Upper lobe of left lung (tissue), 4 donors: ENCODE measurements at regions not wholly inside any gene's neighbourhood (a gene's known extent, or its start where the extent isn't known, plus 50 kb on each side); places are given as distances from the start of the nearest gene placed in this dataset.

Source experiments
- CTCF ChIP-seq, 6 experiments: fragments of 450-650 bp in 4 of 6; fragments of 200-600 bp in 2 of 6; sonication (generic) in 2 of 6; IDR thresholded peaks; one replicate each; pipeline ENCODE4 v1.5.1; 2016 to 2019; ENCODE audit warnings: antibody characterized with exemption in 6 of 6
- EP300 ChIP-seq, 4 donors: sonication (generic); formaldehyde crosslinking; IDR thresholded peaks; one replicate each; pipeline ENCODE4 v1.5.1; 2017; ENCODE audit warnings: antibody characterized with exemption in 4 of 4, control low read depth in 2 of 4

- TF ChIP-seq EP300 (IDR thresholded peaks at IDR 0.05), result no peak
- no peak for TF ChIP-seq CTCF (IDR thresholded peaks at IDR 0.05)
These were observed 183.7 kb downstream of the FGFR2 start for GRCh38 chr10:121414366-121415062.
